Activated B cell treated with CpG ODN at 0.5 μM for 24 hours (primary cell): ENCODE measurements at regions not wholly inside any gene's neighbourhood (a gene's known extent, or its start where the extent isn't known, plus 50 kb on each side); places are given as distances from the start of the nearest gene placed in this dataset.
"Not testable (repeated sequence)": the region's sequence is repeated elsewhere in the genome, so short reads cannot be mapped to it uniquely, and the experiment has no call there.

Source experiments
- ATAC-seq: fragments of 200-7000 bp; cut with Tn5 transposase; one replicate; pipeline ENCODE4 v1.10.0; 2021; ENCODE audit warnings: low read depth, mild to moderate bottlenecking, moderate library complexity
- CTCF ChIA-PET: fragments of 350-600 bp; sonication (Branson Sonifier 250); formaldehyde crosslinking; loops from one replicate; lab custom pipeline; 2021; ENCODE audit warnings: antibody characterized with exemption; lab: Charles Lee
- POLR2A ChIA-PET: fragments of 350-600 bp; sonication (Branson Sonifier 250); formaldehyde crosslinking; loops from one replicate; lab custom pipeline; 2021; ENCODE audit warnings: antibody characterized with exemption; lab: Charles Lee
- DNase-seq: peaks from one replicate; pipeline ENCODE4 v3.0.0; 2022
- H3K27ac Mint-ChIP-seq: one replicate; pipeline ENCODE4 v1.8.0; 2020; ENCODE audit warnings: mixed read lengths
- H3K27me3 Mint-ChIP-seq: one replicate; pipeline ENCODE4 v1.8.0; 2021; ENCODE audit warnings: mixed read lengths
- H3K36me3 Mint-ChIP-seq: one replicate; pipeline ENCODE4 v1.8.0; 2021; ENCODE audit warnings: low read depth, mixed read lengths
- H3K4me1 Mint-ChIP-seq: one replicate; pipeline ENCODE4 v1.8.0; 2021; ENCODE audit warnings: mixed read lengths
- H3K4me3 Mint-ChIP-seq: one replicate; pipeline ENCODE4 v1.8.0; 2020; ENCODE audit warnings: mild to moderate bottlenecking, mixed read lengths
- H3K9me3 Mint-ChIP-seq: one replicate; pipeline ENCODE4 v1.8.0; 2020; ENCODE audit warnings: mixed read lengths
- CTCF ChIP-seq: fragments of 200-600 bp; IDR thresholded peaks from one replicate; pipeline ENCODE4 v1.8.0; 2022; ENCODE audit warnings: antibody characterized with exemption, mild to moderate bottlenecking
- intact Hi-C: fragments of 100-400 bp; cut with micrococcal nuclease; formaldehyde crosslinking; loops from one replicate; pipeline ENCODE4 v1.15.1; 2024

GRCh38 chrX:115970718-115971117, 199.8 kb upstream of the AGTR2 start:
- POLR2A ChIA-PET: no interaction called here
- H3K4me3 Mint-ChIP-seq: no peak overlapping the region
- ATAC-seq (no peak), DNase-seq (no peak)
- H3K4me1 Mint-ChIP-seq: no peaks in the 10 kb centered on the region
- CTCF ChIA-PET: no interaction called here
- intact Hi-C loops: no loop called here
- H3K27ac Mint-ChIP-seq: no peak overlapping the region
- no peak for TF ChIP-seq CTCF
- peaks cover 8% of the 10 kb centered on the region for H3K9me3 Mint-ChIP-seq
- no peaks in the 10 kb centered on the region for H3K36me3 Mint-ChIP-seq
- peaks cover 15% of the 10 kb centered on the region for H3K27me3 Mint-ChIP-seq

GRCh38 chrX:115972717-115973116, 197.8 kb upstream of the AGTR2 start:
- CTCF ChIA-PET: no interaction called here
- Mint-ChIP-seq H3K36me3 (no peaks in the 10 kb centered on the region), H3K9me3 (peaks cover 8% of the 10 kb centered on the region)

GRCh38 chrX:115978068-115978467, 192.5 kb upstream of the AGTR2 start:
- Mint-ChIP-seq H3K4me1 (no peaks in the 10 kb centered on the region), H3K27me3 (no peaks in the 10 kb centered on the region), H3K4me3 (no peak overlapping the region), H3K9me3 (peaks cover 8% of the 10 kb centered on the region), H3K27ac (no peak overlapping the region), H3K36me3 (no peaks in the 10 kb centered on the region)
- DNase-seq: no peak
- ChIA-PET CTCF (no interaction called here), POLR2A (no interaction called here)
- TF ChIP-seq CTCF: no peak
- ATAC-seq: no peak
- intact Hi-C loops: no loop called here

More at GRCh38 chrX:115972717-115973116, 197.8 kb upstream of the AGTR2 start:
- ATAC-seq: no peak
- POLR2A ChIA-PET: no interaction called here
- Mint-ChIP-seq H3K27me3 (peaks cover 12% of the 10 kb centered on the region), H3K27ac (no peak overlapping the region), H3K4me3 (no peak overlapping the region), H3K4me1 (no peaks in the 10 kb centered on the region)
- no peak for TF ChIP-seq CTCF
- DNase-seq: no peak
- intact Hi-C loops: no loop called here

GRCh38 chrX:115983148-115983547, 187.4 kb upstream of the AGTR2 start:
- intact Hi-C loops, H3K9me3 Mint-ChIP-seq, CTCF ChIA-PET, ATAC-seq, H3K27ac Mint-ChIP-seq, POLR2A ChIA-PET, H3K27me3 Mint-ChIP-seq, H3K4me1 Mint-ChIP-seq, H3K4me3 Mint-ChIP-seq, H3K36me3 Mint-ChIP-seq, DNase-seq: not testable (repeated sequence)

- H3K36me3 Mint-ChIP-seq, H3K27ac Mint-ChIP-seq, POLR2A ChIA-PET, H3K4me1 Mint-ChIP-seq, H3K4me3 Mint-ChIP-seq, H3K9me3 Mint-ChIP-seq, CTCF ChIA-PET, H3K27me3 Mint-ChIP-seq, intact Hi-C loops, DNase-seq, ATAC-seq: not testable (repeated sequence)
These were observed 183.1 kb upstream of the AGTR2 start for GRCh38 chrX:115987464-115987863.

GRCh38 chrX:115988825-115989224, 181.7 kb upstream of the AGTR2 start:
- ATAC-seq (no peak), DNase-seq (no peak)
- intact Hi-C loops: no loop called here
- H3K4me1 Mint-ChIP-seq: no peaks in the 10 kb centered on the region
- H3K36me3 Mint-ChIP-seq: no peaks in the 10 kb centered on the region
- no peak overlapping the region for H3K4me3 Mint-ChIP-seq
- no peak for TF ChIP-seq CTCF
- H3K9me3 Mint-ChIP-seq: no peaks in the 10 kb centered on the region
- ChIA-PET POLR2A (no interaction called here), CTCF (no interaction called here)
- no peaks in the 10 kb centered on the region for H3K27me3 Mint-ChIP-seq
- no peak overlapping the region for H3K27ac Mint-ChIP-seq
